ENCODE measurements at regions not wholly inside any gene's neighbourhood (a gene's known extent, or its start where the extent isn't known, plus 50 kb on each side); places are given as distances from the start of the nearest gene placed in this dataset.

DNA sequence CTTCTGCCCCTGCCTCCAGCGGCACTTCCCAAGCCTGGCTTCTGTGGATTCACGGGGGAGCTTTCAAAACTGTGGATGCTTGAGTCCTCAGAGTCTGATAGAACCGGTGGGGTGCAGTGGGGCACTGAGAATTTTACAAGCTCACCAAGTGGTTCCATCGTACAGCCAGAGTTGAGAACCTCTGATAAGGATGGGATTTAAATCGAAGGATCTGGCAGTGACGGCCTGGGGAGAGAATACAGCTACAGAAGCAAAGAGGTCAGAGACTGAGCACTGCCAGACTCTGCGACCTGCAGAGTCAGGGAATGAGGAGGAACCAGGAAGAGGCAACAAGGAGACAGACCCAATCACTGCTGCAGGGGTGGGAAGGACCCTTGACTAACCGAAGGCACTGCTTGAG lies 124.6 kb upstream of the BOD1 start:
- DNase-seq: no peak
- no peaks in the 10 kb centered on the region for H3K9me3 Mint-ChIP-seq
- intact Hi-C loops (cut with micrococcal nuclease): no loop called here
- H3K4me3 Mint-ChIP-seq: no peak overlapping the region
- CTCF ChIA-PET: no interaction called here
- H3K36me3 Mint-ChIP-seq (ENCODE audit: low read depth): no peaks in the 10 kb centered on the region
- no peak overlapping the region for H3K27ac Mint-ChIP-seq
- H3K27me3 Mint-ChIP-seq (ENCODE audit: low read depth): no peaks in the 10 kb centered on the region
- peaks cover 4% of the 10 kb centered on the region for H3K4me1 Mint-ChIP-seq (ENCODE audit: low read depth)

DNA sequence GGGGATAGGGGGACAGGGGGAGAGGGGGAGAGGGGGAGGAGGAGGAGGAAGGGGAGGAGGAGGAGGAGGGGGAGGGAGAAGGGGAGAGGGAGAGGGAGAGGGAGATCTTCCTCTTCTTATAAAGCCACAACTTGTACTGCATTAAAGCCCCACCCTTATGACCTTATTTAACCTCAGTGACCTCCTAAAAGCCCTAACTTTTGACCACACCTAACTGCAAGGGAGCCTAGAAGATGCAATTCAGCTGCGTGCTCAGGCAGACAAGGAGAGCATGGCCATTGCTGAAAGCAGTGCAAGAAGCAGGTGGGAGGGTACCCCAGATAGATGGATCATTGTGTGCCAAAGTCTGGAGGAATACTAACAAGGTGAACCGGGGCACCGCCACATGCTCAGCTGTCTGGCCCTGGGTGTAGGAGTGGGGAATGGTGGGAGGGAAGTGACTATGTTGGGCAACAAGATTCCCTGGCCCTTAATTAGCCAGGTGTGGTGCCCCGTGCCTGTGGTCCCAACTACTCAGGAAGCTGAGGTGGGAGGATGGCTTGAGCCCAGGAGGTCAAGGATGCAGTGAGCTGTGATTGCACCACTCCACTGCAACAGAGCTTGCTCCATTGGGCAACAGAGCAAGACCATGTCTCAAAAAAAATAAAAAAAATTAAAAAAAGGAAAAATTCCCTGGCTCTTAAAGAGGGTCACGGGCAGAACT lies 125.4 kb upstream of the BOD1 start:
- Mint-ChIP-seq H3K9me3 (no peaks in the 10 kb centered on the region), H3K27me3 (ENCODE audit: low read depth) (no peaks in the 10 kb centered on the region), H3K4me1 (ENCODE audit: low read depth) (peaks cover 4% of the 10 kb centered on the region), H3K27ac (no peak overlapping the region), H3K36me3 (ENCODE audit: low read depth) (no peaks in the 10 kb centered on the region), H3K4me3 (no peak overlapping the region)
- CTCF ChIA-PET: no interaction called here
- intact Hi-C loops (cut with micrococcal nuclease): no loop called here
- DNase-seq: no peak

DNA sequence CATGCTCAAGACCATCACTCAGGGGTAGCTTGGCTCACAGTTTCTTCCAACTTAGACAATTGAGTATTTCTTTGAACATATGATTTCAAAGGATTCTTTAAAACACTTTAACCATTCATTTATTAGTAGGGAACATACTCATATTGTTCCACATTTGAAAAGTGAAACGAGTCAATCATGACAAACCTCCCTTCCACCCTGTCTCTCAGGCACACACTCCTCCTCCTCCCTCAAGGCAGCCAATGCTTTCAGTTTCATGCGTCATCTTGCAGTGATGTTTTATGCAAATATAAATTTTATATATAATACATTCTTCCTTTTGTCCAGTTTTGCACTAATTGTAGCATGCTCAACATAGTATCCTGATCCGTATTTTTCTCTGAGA lies 126.0 kb upstream of the BOD1 start:
- intact Hi-C loops (cut with micrococcal nuclease): no loop called here
- CTCF ChIA-PET: no interaction called here

DNA sequence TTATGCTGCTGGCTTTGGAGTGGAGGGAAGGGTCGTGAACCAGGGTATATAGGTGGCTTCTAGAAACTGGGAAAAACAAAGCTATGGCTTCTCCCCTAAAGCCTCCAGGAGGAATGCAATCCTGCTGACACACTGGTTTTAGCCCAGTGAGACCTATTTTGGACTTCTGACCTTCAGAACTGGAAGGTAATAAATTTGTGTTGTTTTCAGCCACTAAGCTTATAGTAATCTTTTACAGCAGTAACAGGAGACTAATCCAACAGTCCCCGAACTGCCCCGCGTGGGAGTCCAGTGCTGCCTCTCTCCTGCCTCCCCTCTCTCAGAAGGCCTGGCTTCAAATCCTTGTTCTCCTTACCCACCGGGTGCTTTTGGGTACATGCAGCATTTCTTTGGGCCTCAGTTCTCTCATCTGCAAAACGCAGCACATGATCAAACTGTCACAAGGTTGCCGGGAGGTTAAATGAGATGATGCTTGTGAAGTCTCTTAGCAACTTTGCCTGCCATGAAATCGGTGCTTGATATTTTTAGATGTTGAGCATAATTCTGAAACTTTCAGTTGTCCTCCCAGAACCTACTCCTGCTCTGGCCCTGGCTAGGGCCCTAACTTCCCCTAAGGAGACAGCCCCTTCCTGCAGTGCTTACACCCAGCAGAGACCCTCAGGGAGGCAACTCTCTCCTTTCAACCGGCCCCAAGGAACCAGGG lies 127.3 kb upstream of the BOD1 start:
- H3K9me3 Mint-ChIP-seq: no peaks in the 10 kb centered on the region
- H3K4me1 Mint-ChIP-seq (ENCODE audit: low read depth): peaks cover 4% of the 10 kb centered on the region
- no peak for DNase-seq
- H3K27me3 Mint-ChIP-seq (ENCODE audit: low read depth): no peaks in the 10 kb centered on the region
- CTCF ChIA-PET: no interaction called here
- no peak overlapping the region for H3K4me3 Mint-ChIP-seq
- intact Hi-C loops (cut with micrococcal nuclease): no loop called here
- no peak overlapping the region for H3K27ac Mint-ChIP-seq
- no peaks in the 10 kb centered on the region for H3K36me3 Mint-ChIP-seq (ENCODE audit: low read depth)

More for the DNA sequence above, 126.0 kb upstream of the BOD1 start:
- Mint-ChIP-seq H3K9me3 (no peaks in the 10 kb centered on the region), H3K36me3 (ENCODE audit: low read depth) (no peaks in the 10 kb centered on the region), H3K4me1 (ENCODE audit: low read depth) (peaks cover 4% of the 10 kb centered on the region), H3K4me3 (no peak overlapping the region), H3K27me3 (ENCODE audit: low read depth) (no peaks in the 10 kb centered on the region), H3K27ac (no peak overlapping the region)
- DNase-seq: peak; percentile 37

DNA sequence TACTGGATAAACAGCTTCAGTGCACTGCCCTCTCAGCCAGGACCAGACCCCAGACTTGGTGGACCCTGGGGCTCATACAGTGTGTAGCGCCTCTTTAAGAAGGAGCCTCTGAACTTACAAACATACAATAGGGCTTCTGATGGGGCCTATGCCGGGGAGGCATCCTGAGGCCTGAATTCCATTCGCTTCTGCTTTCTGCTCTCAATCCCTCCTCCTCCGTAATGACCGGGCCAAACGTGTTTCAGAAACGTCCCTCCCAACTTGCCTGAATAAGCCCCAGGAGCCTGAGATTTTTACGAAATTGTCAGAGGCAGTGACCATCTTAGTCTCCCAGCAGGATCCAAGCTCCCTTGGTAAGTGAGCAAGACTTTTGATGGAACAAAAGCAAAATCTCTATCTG lies 128.1 kb upstream of the BOD1 start:
- Mint-ChIP-seq H3K4me3 (no peak overlapping the region), H3K27ac (no peak overlapping the region), H3K9me3 (no peaks in the 10 kb centered on the region), H3K4me1 (ENCODE audit: low read depth) (peaks cover 4% of the 10 kb centered on the region), H3K36me3 (ENCODE audit: low read depth) (no peaks in the 10 kb centered on the region), H3K27me3 (ENCODE audit: low read depth) (no peaks in the 10 kb centered on the region)
- no peak for DNase-seq
- CTCF ChIA-PET: interaction anchor here (0.9 kb wide), 1 partner anchor 229 kb away, joined by 3 read pairs; no protein-coding TSS in a partner anchor
- intact Hi-C loops (cut with micrococcal nuclease): no loop called here

DNA sequence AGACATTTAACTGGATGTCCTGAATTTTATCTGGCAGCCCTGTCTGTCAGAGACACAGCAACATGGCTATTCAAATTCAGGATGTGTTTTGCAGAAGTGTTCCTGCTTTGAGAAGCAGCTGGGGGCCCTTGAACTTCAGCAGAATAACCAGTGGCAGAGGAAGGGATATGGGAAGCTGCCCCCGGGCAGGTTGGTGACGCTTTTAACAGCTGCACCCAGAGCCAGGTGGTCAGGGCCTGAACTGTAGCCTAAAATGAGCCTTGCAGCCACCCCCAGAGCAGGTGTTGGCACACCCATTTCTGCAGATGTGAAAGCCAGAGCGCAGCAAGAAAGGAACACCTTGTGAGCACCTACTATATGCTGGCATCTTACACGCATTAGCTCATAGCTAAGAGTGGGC lies 128.7 kb upstream of the BOD1 start:
- Mint-ChIP-seq H3K27ac (no peak overlapping the region), H3K4me3 (no peak overlapping the region), H3K27me3 (ENCODE audit: low read depth) (no peaks in the 10 kb centered on the region), H3K9me3 (no peaks in the 10 kb centered on the region), H3K4me1 (ENCODE audit: low read depth) (peaks cover 4% of the 10 kb centered on the region), H3K36me3 (ENCODE audit: low read depth) (no peaks in the 10 kb centered on the region)
- DNase-seq: no peak
- intact Hi-C loops (cut with micrococcal nuclease): no loop called here
- CTCF ChIA-PET: interaction anchor here (0.9 kb wide), 1 partner anchor 228 kb away, joined by 3 read pairs; no protein-coding TSS in a partner anchor

DNA sequence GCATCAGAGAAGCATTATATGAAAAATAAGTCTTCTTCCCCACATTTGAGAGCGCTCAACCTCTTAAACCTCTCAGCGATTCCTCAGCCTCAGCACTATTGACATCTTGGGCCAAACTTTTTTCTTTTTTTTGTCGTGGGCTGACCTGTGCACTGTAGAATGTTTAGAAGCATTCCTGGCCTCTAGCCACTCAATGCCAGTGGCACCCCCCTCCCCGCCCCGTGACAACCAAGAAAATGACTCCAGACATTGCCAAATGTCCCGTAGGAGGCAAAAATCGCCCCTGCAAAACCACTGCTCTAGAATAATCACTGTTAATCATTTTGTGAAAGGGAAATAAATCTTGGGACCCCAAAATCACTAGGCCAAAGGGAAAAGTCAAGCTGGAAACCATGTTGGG lies 129.1 kb upstream of the BOD1 start:
- Mint-ChIP-seq H3K27me3 (ENCODE audit: low read depth) (no peaks in the 10 kb centered on the region), H3K4me1 (ENCODE audit: low read depth) (peaks cover 4% of the 10 kb centered on the region), H3K4me3 (no peak overlapping the region), H3K9me3 (no peaks in the 10 kb centered on the region), H3K27ac (no peak overlapping the region), H3K36me3 (ENCODE audit: low read depth) (no peaks in the 10 kb centered on the region)
- intact Hi-C loops (cut with micrococcal nuclease): no loop called here
- CTCF ChIA-PET: no interaction called here
- no peak for DNase-seq

DNA sequence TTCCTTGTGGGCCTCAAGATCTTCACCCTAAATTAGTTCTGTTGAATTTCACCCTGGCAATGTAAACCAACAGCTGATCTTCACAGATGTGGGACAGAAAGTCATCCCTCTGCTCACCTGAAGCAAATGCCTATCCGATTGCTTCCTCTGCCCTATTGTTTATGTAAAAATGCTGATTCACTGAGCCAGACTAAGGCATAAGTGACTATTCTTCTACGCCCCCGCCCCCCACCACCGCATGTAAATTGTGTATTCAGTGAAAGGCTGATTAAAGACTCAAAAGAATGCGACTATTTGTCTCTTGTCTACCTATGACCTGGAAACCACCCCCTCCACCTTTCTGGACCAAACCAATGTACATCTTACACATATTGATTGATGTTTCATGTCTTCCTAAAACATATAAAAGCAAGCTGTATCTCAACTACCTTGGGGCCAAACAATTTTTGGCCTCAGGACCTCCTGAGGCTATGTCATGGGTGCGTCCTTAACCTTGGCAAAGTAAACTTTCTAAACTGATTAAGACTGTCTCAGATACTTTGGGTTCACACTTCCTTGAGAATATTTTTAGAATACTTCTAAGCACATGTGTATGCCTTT lies 129.7 kb upstream of the BOD1 start:
- no peak for DNase-seq
- Mint-ChIP-seq H3K4me3 (no peak overlapping the region), H3K36me3 (ENCODE audit: low read depth) (no peaks in the 10 kb centered on the region), H3K4me1 (ENCODE audit: low read depth) (peaks cover 4% of the 10 kb centered on the region), H3K9me3 (no peaks in the 10 kb centered on the region), H3K27me3 (ENCODE audit: low read depth) (no peaks in the 10 kb centered on the region), H3K27ac (no peak overlapping the region)
- intact Hi-C loops (cut with micrococcal nuclease): no loop called here
- CTCF ChIA-PET: no interaction called here

DNA sequence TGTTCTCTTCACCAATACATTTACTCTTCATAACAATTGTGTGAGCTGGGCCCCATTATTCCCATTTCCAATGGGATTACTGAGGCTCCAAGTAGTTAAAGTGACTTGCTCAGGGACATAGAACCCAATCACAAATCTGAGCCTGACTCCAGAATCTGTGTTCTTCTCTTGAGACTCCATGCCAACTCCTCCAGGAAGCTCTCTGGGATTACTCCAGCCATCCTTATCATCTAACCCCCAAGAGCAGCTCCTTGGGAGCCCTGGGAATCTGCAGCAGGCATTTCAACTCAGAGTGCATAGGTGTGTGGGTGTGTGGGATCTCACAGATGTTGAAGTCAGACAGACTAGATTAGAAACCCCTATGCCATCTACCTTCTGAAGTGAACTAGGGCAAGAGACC lies 131.4 kb upstream of the BOD1 start:
- H3K27me3 Mint-ChIP-seq (ENCODE audit: low read depth): no peaks in the 10 kb centered on the region
- DNase-seq: no peak
- no peak overlapping the region for H3K4me3 Mint-ChIP-seq
- CTCF ChIA-PET: no interaction called here
- H3K4me1 Mint-ChIP-seq (ENCODE audit: low read depth): no peaks in the 10 kb centered on the region
- intact Hi-C loops (cut with micrococcal nuclease): no loop called here
- no peak overlapping the region for H3K27ac Mint-ChIP-seq
- H3K9me3 Mint-ChIP-seq: no peaks in the 10 kb centered on the region
- H3K36me3 Mint-ChIP-seq (ENCODE audit: low read depth): no peaks in the 10 kb centered on the region

DNA sequence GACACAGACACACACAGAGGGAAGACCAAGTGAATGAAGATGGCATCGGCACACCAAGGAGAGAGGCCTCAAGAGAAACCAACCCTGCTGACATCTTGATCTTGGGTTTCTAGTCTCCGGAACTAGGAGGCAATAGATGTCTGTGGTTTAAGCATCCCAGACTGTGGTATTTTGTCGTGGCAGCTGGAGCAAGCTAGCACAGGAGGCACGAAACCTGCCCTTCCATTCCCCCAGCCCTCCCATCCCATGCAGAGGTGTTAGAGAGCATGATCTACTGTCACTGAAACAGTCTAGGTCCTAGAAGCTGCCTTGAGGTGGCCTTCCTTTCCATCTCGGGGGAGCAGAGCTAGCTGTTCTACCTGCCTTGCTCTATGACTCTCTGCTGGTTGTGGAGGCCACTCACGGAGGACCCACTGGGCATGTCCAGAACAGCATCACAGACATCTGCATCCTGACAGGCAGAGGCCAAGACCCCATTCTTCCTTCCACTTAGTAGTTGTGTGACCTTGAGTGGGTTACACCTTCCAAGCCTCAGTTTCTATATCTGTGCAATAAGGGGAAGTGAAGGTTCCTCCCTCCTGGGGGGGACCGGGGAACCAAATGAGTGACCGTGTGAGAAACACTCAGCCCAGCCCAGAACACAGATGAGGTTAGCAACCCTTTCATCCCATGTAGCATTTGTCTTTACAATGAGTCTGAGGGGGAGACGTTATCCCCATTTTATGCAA lies 134.3 kb upstream of the BOD1 start:
- Mint-ChIP-seq H3K4me1 (ENCODE audit: low read depth) (no peaks in the 10 kb centered on the region), H3K4me3 (no peak overlapping the region), H3K9me3 (no peaks in the 10 kb centered on the region), H3K27me3 (ENCODE audit: low read depth) (no peaks in the 10 kb centered on the region), H3K36me3 (ENCODE audit: low read depth) (no peaks in the 10 kb centered on the region), H3K27ac (no peak overlapping the region)
- intact Hi-C loops (cut with micrococcal nuclease): no loop called here
- no peak for DNase-seq
- CTCF ChIA-PET: no interaction called here

DNA sequence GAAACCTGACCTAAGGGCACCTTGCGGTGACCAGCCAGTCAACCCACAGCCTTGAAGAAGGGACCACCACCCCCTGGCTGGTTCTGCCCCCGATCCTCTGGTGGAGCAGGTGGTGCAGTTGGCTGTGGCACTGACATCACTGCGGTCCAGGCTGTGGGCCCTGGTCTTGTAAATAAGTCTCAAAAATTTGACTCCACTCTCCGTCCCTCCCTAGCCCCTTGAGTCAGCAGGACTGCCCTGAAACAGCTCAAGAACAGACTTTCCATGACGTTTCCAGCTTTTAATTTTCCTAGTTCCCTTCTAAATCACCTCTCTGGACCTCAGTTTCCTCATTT lies 134.8 kb upstream of the BOD1 start:
- Mint-ChIP-seq H3K9me3 (no peaks in the 10 kb centered on the region), H3K36me3 (ENCODE audit: low read depth) (no peaks in the 10 kb centered on the region), H3K4me1 (ENCODE audit: low read depth) (no peaks in the 10 kb centered on the region), H3K27ac (no peak overlapping the region), H3K4me3 (no peak overlapping the region), H3K27me3 (ENCODE audit: low read depth) (no peaks in the 10 kb centered on the region)
- no peak for DNase-seq
- CTCF ChIA-PET: no interaction called here
- intact Hi-C loops (cut with micrococcal nuclease): no loop called here

DNA sequence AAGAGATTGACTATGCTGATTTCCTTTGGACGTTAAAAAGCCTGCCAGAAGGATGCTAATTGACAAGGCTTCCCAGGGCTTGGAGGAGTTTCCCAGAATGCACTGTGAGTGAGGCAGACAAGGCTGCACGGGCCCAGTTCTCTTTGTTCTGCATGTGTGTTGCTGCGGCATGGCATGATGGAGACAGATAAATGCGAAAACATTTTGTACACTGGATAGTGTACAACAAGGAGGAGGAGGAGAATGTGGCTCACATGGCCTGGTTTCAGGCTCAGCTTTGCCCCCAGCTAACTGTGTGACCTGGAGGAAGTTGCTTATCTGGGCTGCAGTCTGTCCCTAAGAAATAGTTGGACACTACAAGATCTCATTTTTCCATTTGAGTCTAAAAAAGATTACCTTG lies 135.5 kb upstream of the CPEB4 start:
- Mint-ChIP-seq H3K4me3 (no peak overlapping the region), H3K27ac (no peak overlapping the region), H3K4me1 (ENCODE audit: low read depth) (no peaks in the 10 kb centered on the region), H3K27me3 (ENCODE audit: low read depth) (no peaks in the 10 kb centered on the region), H3K36me3 (ENCODE audit: low read depth) (no peaks in the 10 kb centered on the region), H3K9me3 (no peaks in the 10 kb centered on the region)
- DNase-seq: no peak
- intact Hi-C loops (cut with micrococcal nuclease): no loop called here
- CTCF ChIA-PET: interaction anchor here (1.2 kb wide), 1 partner anchor 124 kb away, joined by 3 read pairs; no protein-coding TSS in a partner anchor
